ENCODE measurements at regions not wholly inside any gene's neighbourhood (a gene's known extent, or its start where the extent isn't known, plus 50 kb on each side); places are given as distances from the start of the nearest gene placed in this dataset.
A peak's percentile ranks its signal among the peaks of the same experiment; 100 is the strongest.
"Not testable (repeated sequence)": the region's sequence is repeated elsewhere in the genome, so short reads cannot be mapped to it uniquely, and the experiment has no call there.

DNA sequence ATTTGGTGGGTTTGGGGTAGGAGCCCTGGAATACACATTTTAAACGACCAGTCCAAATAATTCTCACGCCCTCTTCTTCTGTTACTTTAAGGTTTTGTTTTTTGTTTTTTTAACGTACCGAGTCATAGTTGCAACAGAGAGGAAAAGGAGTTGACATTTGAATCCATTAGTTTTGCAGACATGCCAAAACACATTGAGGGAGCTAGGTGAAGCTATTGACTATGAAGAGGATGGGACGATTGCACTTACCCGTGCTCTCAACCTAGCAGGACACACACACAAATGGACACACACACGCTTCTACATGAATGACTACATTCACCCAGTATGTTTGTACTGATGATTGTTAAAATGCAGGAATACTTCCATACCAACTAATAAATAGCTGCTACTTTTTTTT, 54.3 kb upstream of the CIT start:
- no peak for DNase-seq (ENCODE audit: low read depth)

DNA sequence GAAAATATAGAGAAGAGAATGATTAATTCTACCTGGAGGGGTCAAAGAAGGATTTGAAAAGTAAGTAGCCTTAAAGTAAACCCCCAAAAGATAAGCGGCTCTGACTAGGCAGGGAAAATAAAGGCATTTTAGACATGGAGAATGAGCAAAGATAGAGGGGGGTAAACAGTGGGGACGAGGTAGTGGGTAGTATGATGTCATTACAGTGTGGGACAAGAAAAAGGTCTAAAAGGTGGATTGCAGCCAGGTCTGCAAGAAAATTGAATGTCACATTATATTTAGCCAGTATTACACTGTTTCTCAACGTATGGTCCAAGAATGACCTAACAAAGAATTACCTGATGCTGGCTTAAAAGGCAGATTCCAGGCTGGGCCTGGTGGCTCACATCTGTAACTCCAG, 55.8 kb upstream of the CIT start:
- no peak for DNase-seq (ENCODE audit: low read depth)

DNA sequence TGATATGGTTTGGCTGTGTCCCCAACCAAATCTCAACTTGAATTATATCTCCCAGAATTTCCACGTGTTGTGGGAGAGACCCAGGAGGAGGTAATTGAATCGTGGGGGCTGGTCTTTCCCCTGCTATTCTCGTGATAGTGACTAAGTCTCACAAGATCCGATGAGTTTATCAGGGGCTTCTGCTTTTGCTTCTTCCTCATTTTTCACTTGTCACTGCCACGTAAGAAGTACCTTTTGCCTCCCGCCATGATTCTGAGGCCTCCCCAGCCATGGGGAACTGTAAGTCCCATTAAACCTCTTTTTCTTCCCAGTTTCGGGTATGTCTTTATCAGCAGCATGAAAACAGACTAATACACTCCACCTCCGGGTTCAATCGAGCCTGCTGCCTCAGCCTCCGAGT, 54.3 kb upstream of the BICDL1 start:
- not testable (repeated sequence) for DNase-seq (ENCODE audit: low read depth)

DNA sequence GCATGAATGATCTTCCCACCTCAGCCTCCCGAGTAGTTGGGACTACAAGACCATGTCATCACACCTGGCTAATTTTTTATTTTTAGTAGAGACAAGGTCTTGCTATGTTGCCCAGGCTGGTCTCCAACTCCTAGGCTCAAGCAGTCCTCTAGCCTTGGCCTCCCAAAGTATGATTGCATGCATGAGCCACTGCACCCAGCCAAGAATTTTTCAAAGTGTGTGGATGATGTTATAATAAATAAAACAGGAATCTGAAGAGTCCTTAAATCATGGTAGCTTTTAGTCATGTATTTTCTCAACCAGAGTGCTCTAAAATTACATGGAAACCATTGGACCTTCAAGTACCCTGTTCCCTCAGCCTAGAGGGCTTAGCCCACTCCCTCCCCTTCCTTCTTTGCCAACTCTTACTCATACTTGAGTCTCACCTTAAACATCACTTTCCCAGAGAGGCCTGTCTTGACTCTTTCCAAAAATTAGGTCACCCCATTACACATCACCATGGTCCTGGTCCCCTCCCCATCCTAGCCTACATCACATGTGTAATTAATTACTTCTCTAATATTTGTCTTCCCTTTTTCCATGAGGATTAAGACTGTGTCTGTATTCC, 52.2 kb upstream of the BICDL1 start:
- DNase-seq (ENCODE audit: low read depth): no peak

DNA sequence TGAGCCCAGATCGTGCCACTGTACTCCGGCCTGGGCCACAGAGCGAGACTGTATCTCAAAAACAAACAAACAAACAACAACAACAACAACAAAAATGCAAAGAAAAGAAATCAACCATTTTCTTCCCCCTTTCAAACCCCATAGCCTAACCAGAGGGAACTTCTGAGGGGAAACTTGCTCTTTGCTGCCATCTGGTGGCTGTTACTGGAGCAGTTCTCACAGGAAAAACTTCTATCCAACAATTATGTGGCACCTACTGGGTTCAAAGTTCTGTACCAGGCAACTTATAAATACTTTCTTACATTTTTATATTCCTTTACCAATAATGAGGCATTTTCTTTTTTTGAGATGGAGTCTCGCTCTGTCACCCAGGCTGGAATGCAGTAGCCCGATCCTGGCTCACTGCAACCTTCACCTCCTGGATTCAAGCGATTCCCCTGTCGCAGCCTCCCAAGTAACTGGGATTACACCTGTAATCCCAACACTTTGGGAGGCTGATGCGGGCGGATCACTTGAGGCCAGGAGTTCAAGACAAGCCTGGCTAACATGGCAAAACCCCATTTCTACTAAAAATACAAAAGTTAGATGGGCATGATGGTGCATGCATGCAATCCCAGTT, 50.9 kb upstream of the BICDL1 start:
- peak; percentile 61 for DNase-seq (ENCODE audit: low read depth)

All from ELR (cell line).